ENCODE measurements at regions not wholly inside any gene's neighbourhood (a gene's known extent, or its start where the extent isn't known, plus 50 kb on each side); places are given as distances from the start of the nearest gene placed in this dataset.
"Not testable (repeated sequence)": the region's sequence is repeated elsewhere in the genome, so short reads cannot be mapped to it uniquely, and the experiment has no call there.

- no peak for TF ChIP-seq CTCF (IDR thresholded peaks at IDR 0.05)
- Histone ChIP-seq H3K4me3 (no peak overlapping the region), H3K9me3 (no peaks in the 10 kb centered on the region), H3K27ac (no peak overlapping the region), H3K36me3 (no peaks in the 10 kb centered on the region), H3K4me1 (ENCODE audit: control insufficient read depth in 1 of 2, low read depth in 2 of 2) (no peaks in the 10 kb centered on the region), H3K27me3 (replicated peaks; ENCODE audit: insufficient read depth) (no peaks in the 10 kb centered on the region)
- ATAC-seq (ENCODE audit: insufficient number of reproducible peaks, low FRiP score, low read depth) = no peak
- no peak for DNase-seq (ENCODE audit: low spot score)
Observed at GRCh38 chr18:39235118-39235719, 1669.6 kb upstream of the CELF4 start.

- Histone ChIP-seq H3K9me3 (no peaks in the 10 kb centered on the region), H3K27me3 (replicated peaks; ENCODE audit: insufficient read depth) (no peaks in the 10 kb centered on the region), H3K4me3 (no peak overlapping the region), H3K27ac (no peak overlapping the region), H3K36me3 (no peaks in the 10 kb centered on the region), H3K4me1 (ENCODE audit: control insufficient read depth in 1 of 2, low read depth in 2 of 2) (no peaks in the 10 kb centered on the region)
- no peak for TF ChIP-seq CTCF (IDR thresholded peaks at IDR 0.05)
- DNase-seq (ENCODE audit: low spot score) (no peak), ATAC-seq (ENCODE audit: insufficient number of reproducible peaks, low FRiP score, low read depth) (no peak)
Observed at GRCh38 chr18:39232937-39233336, 1667.3 kb upstream of the CELF4 start.

- DNase-seq (ENCODE audit: low spot score) = no peak
- Histone ChIP-seq H3K4me3 (no peak overlapping the region), H3K4me1 (ENCODE audit: control insufficient read depth in 1 of 2, low read depth in 2 of 2) (no peaks in the 10 kb centered on the region), H3K36me3 (no peaks in the 10 kb centered on the region), H3K9me3 (no peaks in the 10 kb centered on the region), H3K27ac (no peak overlapping the region), H3K27me3 (replicated peaks; ENCODE audit: insufficient read depth) (no peaks in the 10 kb centered on the region)
- no peak for TF ChIP-seq CTCF (IDR thresholded peaks at IDR 0.05)
- no peak for ATAC-seq (ENCODE audit: insufficient number of reproducible peaks, low FRiP score, low read depth)
Observed at GRCh38 chr18:39232490-39232889, 1666.9 kb upstream of the CELF4 start.

GRCh38 chr18:39230086-39230803 is 1664.6 kb upstream of the CELF4 start:
- H3K9me3 ChIP-seq = no peaks in the 10 kb centered on the region
- H3K27ac ChIP-seq = no peak overlapping the region
- DNase-seq (ENCODE audit: low spot score) = no peak
- no peak for ATAC-seq (ENCODE audit: insufficient number of reproducible peaks, low FRiP score, low read depth)
- H3K4me3 ChIP-seq = no peak overlapping the region
- H3K36me3 ChIP-seq = no peaks in the 10 kb centered on the region
- H3K27me3 ChIP-seq (replicated peaks; ENCODE audit: insufficient read depth) = no peaks in the 10 kb centered on the region
- no peaks in the 10 kb centered on the region for H3K4me1 ChIP-seq (ENCODE audit: control insufficient read depth in 1 of 2, low read depth in 2 of 2)
- no peak for TF ChIP-seq CTCF (IDR thresholded peaks at IDR 0.05)

GRCh38 chr18:39227769-39228168 is 1662.2 kb upstream of the CELF4 start:
- ATAC-seq (ENCODE audit: insufficient number of reproducible peaks, low FRiP score, low read depth); H3K4me1 ChIP-seq (ENCODE audit: control insufficient read depth in 1 of 2, low read depth in 2 of 2); H3K4me3 ChIP-seq; H3K9me3 ChIP-seq; H3K27ac ChIP-seq; H3K36me3 ChIP-seq; DNase-seq (ENCODE audit: low spot score); H3K27me3 ChIP-seq (replicated peaks; ENCODE audit: insufficient read depth): not testable (repeated sequence)
